ENCODE measurements at regions not wholly inside any gene's neighbourhood (a gene's known extent, or its start where the extent isn't known, plus 50 kb on each side); places are given as distances from the start of the nearest gene placed in this dataset.

- no peak overlapping the region for H3K27ac ChIP-seq
- no peaks in the 10 kb centered on the region for H3K36me3 ChIP-seq
- H3K4me3 ChIP-seq: no peak overlapping the region
- 73% methylated on average over 1 of the region's 1 CpG for WGBS
- no peak for TF ChIP-seq POLR2A (IDR thresholded peaks at IDR 0.05)
- TF ChIP-seq EP300 (IDR thresholded peaks at IDR 0.05): no peak
- no peak for TF ChIP-seq CTCF (IDR thresholded peaks at IDR 0.05)
- no peak for TF ChIP-seq POLR2AphosphoS5 (IDR thresholded peaks at IDR 0.05)
- H3K9me3 ChIP-seq: no peaks in the 10 kb centered on the region
- no peaks in the 10 kb centered on the region for H3K4me1 ChIP-seq
- no peaks in the 10 kb centered on the region for H3K27me3 ChIP-seq
- DNase-seq (ENCODE audit: low spot score in 2 of 2): no peak
Observed at GRCh38 chr17:71325117-71325516, 795.7 kb upstream of the SOX9 start.

- Histone ChIP-seq H3K27me3 (no peaks in the 10 kb centered on the region), H3K4me3 (no peak overlapping the region), H3K27ac (no peak overlapping the region), H3K36me3 (no peaks in the 10 kb centered on the region), H3K9me3 (no peaks in the 10 kb centered on the region), H3K4me1 (no peaks in the 10 kb centered on the region)
- no peak for DNase-seq (ENCODE audit: low spot score in 2 of 2)
- TF ChIP-seq POLR2AphosphoS5 (IDR thresholded peaks at IDR 0.05) (no peak), CTCF (IDR thresholded peaks at IDR 0.05) (no peak), POLR2A (IDR thresholded peaks at IDR 0.05) (no peak), EP300 (IDR thresholded peaks at IDR 0.05) (no peak)
- WGBS: 86% methylated on average over 3 of the region's 3 CpGs
Observed at GRCh38 chr17:71325886-71326285, 794.9 kb upstream of the SOX9 start.

- Histone ChIP-seq H3K4me3 (no peak overlapping the region), H3K27me3 (no peaks in the 10 kb centered on the region), H3K4me1 (no peaks in the 10 kb centered on the region), H3K9me3 (no peaks in the 10 kb centered on the region), H3K27ac (no peak overlapping the region), H3K36me3 (no peaks in the 10 kb centered on the region)
- TF ChIP-seq POLR2AphosphoS5 (IDR thresholded peaks at IDR 0.05) (no peak), CTCF (IDR thresholded peaks at IDR 0.05) (no peak), EP300 (IDR thresholded peaks at IDR 0.05) (no peak), POLR2A (IDR thresholded peaks at IDR 0.05) (no peak)
- 21% methylated on average over 5 of the region's 5 CpGs for WGBS
- no peak for DNase-seq (ENCODE audit: low spot score in 2 of 2)
Observed at GRCh38 chr17:71327376-71328059, 793.3 kb upstream of the SOX9 start.

- Histone ChIP-seq H3K4me3 (no peak overlapping the region), H3K27ac (no peak overlapping the region), H3K36me3 (no peaks in the 10 kb centered on the region), H3K9me3 (no peaks in the 10 kb centered on the region), H3K27me3 (no peaks in the 10 kb centered on the region), H3K4me1 (peaks cover 4% of the 10 kb centered on the region)
- TF ChIP-seq EP300 (IDR thresholded peaks at IDR 0.05): no peak
- no peak for TF ChIP-seq POLR2A (IDR thresholded peaks at IDR 0.05)
- TF ChIP-seq CTCF (IDR thresholded peaks at IDR 0.05): no peak
- no peak for TF ChIP-seq POLR2AphosphoS5 (IDR thresholded peaks at IDR 0.05)
- no peak for DNase-seq (ENCODE audit: low spot score in 2 of 2)
- 75% methylated on average over 5 of the region's 5 CpGs for WGBS
Observed at GRCh38 chr17:71329310-71330098, 791.3 kb upstream of the SOX9 start.

- H3K27ac ChIP-seq: no peak overlapping the region
- no peaks in the 10 kb centered on the region for H3K36me3 ChIP-seq
- DNase-seq (ENCODE audit: low spot score in 2 of 2): no peak
- 56% methylated on average over 2 of the region's 2 CpGs for WGBS
- H3K4me1 ChIP-seq: peaks cover 9% of the 10 kb centered on the region
- H3K9me3 ChIP-seq: no peaks in the 10 kb centered on the region
- TF ChIP-seq POLR2AphosphoS5 (IDR thresholded peaks at IDR 0.05) (no peak), CTCF (IDR thresholded peaks at IDR 0.05) (no peak), EP300 (IDR thresholded peaks at IDR 0.05) (no peak), POLR2A (IDR thresholded peaks at IDR 0.05) (no peak)
- H3K27me3 ChIP-seq: no peaks in the 10 kb centered on the region
- H3K4me3 ChIP-seq: no peak overlapping the region
Observed at GRCh38 chr17:71330099-71330375, 790.8 kb upstream of the SOX9 start.
